ENCODE measurements at regions not wholly inside any gene's neighbourhood (a gene's known extent, or its start where the extent isn't known, plus 50 kb on each side); places are given as distances from the start of the nearest gene placed in this dataset.

GRCh38 chr3:87101861-87102625 is 111.1 kb upstream of the VGLL3 start:
- no peak for TF ChIP-seq CTCF (conservative IDR thresholded peaks at IDR 0.05; ENCODE audit: low read length)
- TF ChIP-seq EZH2phosphoT487 (IDR thresholded peaks at IDR 0.05; ENCODE audit: borderline replicate concordance, low read depth, low read length), result no peak

Data from OCI-LY7 (cell line).